Nephron (organoid): ENCODE measurements at regions not wholly inside any gene's neighbourhood (a gene's known extent, or its start where the extent isn't known, plus 50 kb on each side); places are given as distances from the start of the nearest gene placed in this dataset.

Source experiments
- H3K27ac Mint-ChIP-seq, 3 experiments: 2 replicates each; pipeline ENCODE4 v1.8.0; 2020; ENCODE audit warnings: mixed read lengths in 3 of 3, mild to moderate bottlenecking in 2 of 3, moderate library complexity in 1 of 3
- H3K27me3 Mint-ChIP-seq: 2 replicates; pipeline ENCODE4 v1.8.0; 2021; ENCODE audit warnings: low read depth, mild to moderate bottlenecking, moderate library complexity, mixed read lengths
- H3K36me3 Mint-ChIP-seq: 2 replicates; pipeline ENCODE4 v1.8.0; 2020; ENCODE audit warnings: low read depth, mixed read lengths
- H3K4me1 Mint-ChIP-seq: 2 replicates; pipeline ENCODE4 v1.8.0; 2020; ENCODE audit warnings: mixed read lengths
- H3K4me3 Mint-ChIP-seq, 3 experiments: 2 replicates each; pipeline ENCODE4 v1.8.0; 2020; ENCODE audit warnings: mild to moderate bottlenecking in 3 of 3, mixed read lengths in 3 of 3, moderate library complexity in 2 of 3
- H3K9me3 Mint-ChIP-seq: 2 replicates; pipeline ENCODE4 v1.8.0; 2020; ENCODE audit warnings: mixed read lengths
- TF ChIP-seq, protein P1 (sequence below), 3 experiments: fragments of 200-600 bp; sonication (generic); IDR thresholded peaks; one replicate each; pipeline ENCODE4 v1.5.0; 2021; ENCODE audit warnings: antibody characterized with exemption in 3 of 3; ENCODE audit not compliant: unreplicated experiment in 3 of 3

DNA sequence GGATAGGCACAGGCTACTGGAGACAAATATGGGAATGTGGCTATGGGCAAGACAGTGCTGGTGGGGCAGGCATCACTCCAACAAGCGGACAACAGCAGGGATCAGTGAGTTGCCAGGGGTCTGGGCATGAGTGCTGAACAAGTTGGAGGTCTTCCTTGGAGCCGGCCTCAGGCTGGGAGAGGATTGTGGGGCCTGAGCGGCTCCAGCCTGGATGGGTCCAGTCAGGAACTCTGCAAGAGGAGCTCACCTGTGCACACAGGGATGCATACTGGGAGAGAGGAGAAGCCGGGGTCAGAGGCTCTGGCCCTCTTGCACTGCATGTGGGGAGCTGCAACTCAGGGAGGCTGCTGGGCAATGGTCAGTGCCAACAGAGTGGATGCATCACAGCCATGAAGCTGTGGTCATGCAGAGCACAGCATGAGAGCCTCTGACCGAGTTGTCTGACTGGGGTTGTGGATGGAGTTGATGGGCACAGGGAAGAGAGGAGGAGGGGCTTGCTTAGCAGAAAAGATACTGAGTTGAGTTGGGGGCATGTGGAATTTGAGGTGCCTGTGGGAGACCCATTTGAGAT, 204.0 kb upstream of the ZNF32 start:
- Mint-ChIP-seq H3K9me3 (peaks cover 3% of the 10 kb centered on the region), H3K4me1 (peaks cover 24% of the 10 kb centered on the region), H3K36me3 (no peaks in the 10 kb centered on the region), H3K27ac (peak overlapping the region in 1 of 3 experiments; percentile 52), H3K27me3 (peaks cover 14% of the 10 kb centered on the region), H3K4me3 (no peak overlapping the region)
- TF ChIP-seq, protein P1, sequence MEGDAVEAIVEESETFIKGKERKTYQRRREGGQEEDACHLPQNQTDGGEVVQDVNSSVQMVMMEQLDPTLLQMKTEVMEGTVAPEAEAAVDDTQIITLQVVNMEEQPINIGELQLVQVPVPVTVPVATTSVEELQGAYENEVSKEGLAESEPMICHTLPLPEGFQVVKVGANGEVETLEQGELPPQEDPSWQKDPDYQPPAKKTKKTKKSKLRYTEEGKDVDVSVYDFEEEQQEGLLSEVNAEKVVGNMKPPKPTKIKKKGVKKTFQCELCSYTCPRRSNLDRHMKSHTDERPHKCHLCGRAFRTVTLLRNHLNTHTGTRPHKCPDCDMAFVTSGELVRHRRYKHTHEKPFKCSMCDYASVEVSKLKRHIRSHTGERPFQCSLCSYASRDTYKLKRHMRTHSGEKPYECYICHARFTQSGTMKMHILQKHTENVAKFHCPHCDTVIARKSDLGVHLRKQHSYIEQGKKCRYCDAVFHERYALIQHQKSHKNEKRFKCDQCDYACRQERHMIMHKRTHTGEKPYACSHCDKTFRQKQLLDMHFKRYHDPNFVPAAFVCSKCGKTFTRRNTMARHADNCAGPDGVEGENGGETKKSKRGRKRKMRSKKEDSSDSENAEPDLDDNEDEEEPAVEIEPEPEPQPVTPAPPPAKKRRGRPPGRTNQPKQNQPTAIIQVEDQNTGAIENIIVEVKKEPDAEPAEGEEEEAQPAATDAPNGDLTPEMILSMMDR (IDR thresholded peaks at IDR 0.05; ENCODE audit: unreplicated experiment in 3 of 3): no peak

DNA sequence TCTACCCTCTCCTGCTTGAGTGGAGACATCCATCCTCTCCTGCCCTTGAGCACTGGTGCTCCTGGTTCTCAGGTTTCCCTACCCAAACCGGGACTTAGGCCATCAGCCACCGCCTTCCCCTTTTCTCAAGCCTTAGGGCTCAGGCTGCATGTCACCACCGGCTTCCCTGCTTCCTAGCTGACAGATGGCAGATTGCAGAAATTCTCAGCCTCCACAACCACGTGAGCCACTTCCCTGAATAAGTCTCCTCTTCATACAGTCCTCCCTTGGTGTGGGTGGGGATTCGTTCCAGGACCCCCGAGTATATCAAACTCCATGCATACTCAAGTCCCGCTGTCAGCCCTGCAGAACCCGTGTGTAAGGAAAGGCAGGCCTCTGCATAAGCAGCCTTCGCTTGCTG, 203.5 kb upstream of the ZNF32 start:
- H3K27ac Mint-ChIP-seq: peak overlapping the region in 1 of 3 experiments; percentile 52

DNA sequence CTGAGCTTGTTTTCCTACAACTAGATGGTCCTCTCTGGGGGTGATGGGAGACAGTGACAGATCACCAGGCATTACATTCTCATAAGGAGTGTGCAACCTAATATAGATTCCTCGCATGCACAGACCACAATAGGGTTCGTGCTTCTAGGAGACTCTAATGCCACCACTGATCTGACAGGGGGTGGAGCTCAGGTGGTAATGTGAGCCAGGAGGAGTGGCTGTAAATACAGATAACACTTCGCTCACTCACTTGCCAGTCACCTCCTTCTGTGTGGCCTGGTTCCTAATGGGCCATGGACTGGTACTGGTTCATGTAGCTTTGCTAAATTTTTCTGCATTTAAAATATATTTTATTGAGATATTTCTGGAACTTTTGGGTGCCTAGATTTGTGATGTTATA, 202.3 kb upstream of the ZNF32 start:
- peaks cover 31% of the 10 kb centered on the region for H3K4me1 Mint-ChIP-seq
- H3K9me3 Mint-ChIP-seq: peaks cover 3% of the 10 kb centered on the region
- H3K27ac Mint-ChIP-seq: no peak overlapping the region
- TF ChIP-seq, protein P1 (IDR thresholded peaks at IDR 0.05; ENCODE audit: unreplicated experiment in 3 of 3): no peak
- H3K27me3 Mint-ChIP-seq: peaks cover 14% of the 10 kb centered on the region
- no peaks in the 10 kb centered on the region for H3K36me3 Mint-ChIP-seq
- no peak overlapping the region for H3K4me3 Mint-ChIP-seq

More for the DNA sequence above, 203.5 kb upstream of the ZNF32 start:
- Mint-ChIP-seq H3K36me3 (no peaks in the 10 kb centered on the region), H3K4me1 (peaks cover 24% of the 10 kb centered on the region), H3K9me3 (peaks cover 3% of the 10 kb centered on the region), H3K4me3 (no peak overlapping the region), H3K27me3 (peaks cover 14% of the 10 kb centered on the region)
- TF ChIP-seq, protein P1 (IDR thresholded peaks at IDR 0.05; ENCODE audit: unreplicated experiment in 3 of 3): no peak

DNA sequence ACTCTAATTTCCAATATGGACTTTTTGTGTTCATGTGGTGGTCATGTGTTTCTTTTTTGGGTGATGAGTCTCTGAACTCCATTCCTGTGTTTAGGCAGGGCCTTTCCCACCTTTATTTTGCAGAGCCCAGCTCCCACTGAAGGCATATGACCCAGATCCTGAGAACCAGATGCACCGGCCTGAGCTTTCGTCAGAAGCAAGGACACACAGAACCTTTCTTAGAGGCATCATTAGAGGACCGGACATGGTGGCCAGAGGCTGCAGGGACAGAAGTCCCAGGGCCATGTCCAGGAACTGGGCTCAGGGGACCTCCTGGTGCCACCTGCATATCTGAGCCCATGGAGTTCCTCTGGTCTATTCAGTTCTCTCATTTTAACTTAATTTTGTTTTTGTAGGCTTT, 200.9 kb upstream of the ZNF32 start:
- TF ChIP-seq, protein P1 (IDR thresholded peaks at IDR 0.05; ENCODE audit: unreplicated experiment in 3 of 3): no peak
- Mint-ChIP-seq H3K9me3 (peaks cover 3% of the 10 kb centered on the region), H3K4me1 (peaks cover 41% of the 10 kb centered on the region), H3K4me3 (no peak overlapping the region), H3K27ac (no peak overlapping the region), H3K27me3 (peaks cover 11% of the 10 kb centered on the region), H3K36me3 (no peaks in the 10 kb centered on the region)

DNA sequence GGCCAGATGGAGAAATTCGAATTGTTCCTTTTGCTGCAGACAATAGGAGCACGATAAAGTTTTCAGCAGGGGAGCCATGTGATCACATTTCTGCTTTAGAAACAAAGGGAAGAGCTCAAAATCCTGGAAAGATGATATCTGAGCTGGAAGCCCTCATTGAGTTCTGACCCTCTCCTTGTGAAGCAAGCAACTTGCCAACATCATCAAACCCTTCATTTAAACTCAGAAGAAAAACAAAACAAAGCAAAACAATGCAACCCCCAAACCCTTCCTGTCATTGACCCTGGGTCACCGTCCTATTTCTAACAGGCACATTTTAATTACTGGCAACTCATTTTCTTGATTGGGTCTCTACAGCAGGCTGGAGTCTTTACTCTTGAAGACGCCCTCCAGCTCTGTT, 198.3 kb upstream of the ZNF32 start:
- TF ChIP-seq, protein P1 (IDR thresholded peaks at IDR 0.05; ENCODE audit: unreplicated experiment in 3 of 3): no peak
- no peaks in the 10 kb centered on the region for H3K9me3 Mint-ChIP-seq
- H3K36me3 Mint-ChIP-seq: no peaks in the 10 kb centered on the region
- peaks cover 30% of the 10 kb centered on the region for H3K4me1 Mint-ChIP-seq
- H3K27ac Mint-ChIP-seq: peak overlapping the region in 2 of 3 experiments; percentile 57 to 84
- H3K4me3 Mint-ChIP-seq: no peak overlapping the region
- H3K27me3 Mint-ChIP-seq: peaks cover 5% of the 10 kb centered on the region

DNA sequence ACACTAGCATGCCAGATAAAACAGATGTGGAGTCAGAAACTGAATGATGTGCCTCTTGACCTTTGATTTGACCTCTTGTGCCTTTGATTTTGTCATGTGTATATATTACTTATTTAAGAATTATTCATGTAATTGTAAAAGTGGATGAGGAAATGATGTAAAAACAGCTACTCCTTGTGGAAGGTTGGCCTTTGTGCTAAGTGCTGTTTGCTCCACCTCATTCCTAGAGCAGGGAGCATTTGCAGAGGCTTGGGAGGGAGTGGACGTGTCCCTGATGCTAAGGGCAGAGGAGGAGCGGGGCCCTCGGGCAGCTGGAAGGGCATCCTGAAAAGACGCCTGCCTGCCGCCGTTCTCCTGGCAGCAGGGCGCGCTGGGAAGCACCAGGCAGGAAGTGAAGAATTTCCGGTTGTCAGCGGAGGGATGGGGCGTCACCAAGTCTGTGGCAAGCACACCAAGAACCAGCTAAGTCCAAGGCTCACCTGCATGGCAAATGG, 197.6 kb upstream of the ZNF32 start:
- Mint-ChIP-seq H3K36me3 (no peaks in the 10 kb centered on the region), H3K27ac (peak overlapping the region; percentile 65 to 89 (median 69)), H3K9me3 (no peaks in the 10 kb centered on the region), H3K4me1 (peaks cover 26% of the 10 kb centered on the region), H3K4me3 (no peak overlapping the region), H3K27me3 (peaks cover 4% of the 10 kb centered on the region)
- TF ChIP-seq, protein P1 (IDR thresholded peaks at IDR 0.05; ENCODE audit: unreplicated experiment in 3 of 3): no peak
